Parathyroid adenoma (tissue), 2 donors: ENCODE measurements at regions not wholly inside any gene's neighbourhood (a gene's known extent, or its start where the extent isn't known, plus 50 kb on each side); places are given as distances from the start of the nearest gene placed in this dataset.

Experiments used
- H2AFZ ChIP-seq: fragments of 300-600 bp; sonication (generic); one replicate; pipeline ENCODE4 v1.7.0; 2017; ENCODE audit warnings: antibody characterized with exemption, mild to moderate bottlenecking
- H3K27ac ChIP-seq: fragments of 300-600 bp; sonication (generic); one replicate; pipeline ENCODE4 v1.7.0; 2017
- H3K27me3 ChIP-seq: fragments of 300-600 bp; sonication (generic); one replicate; pipeline ENCODE4 v1.7.0; 2017; ENCODE audit warnings: low read length; ENCODE audit not compliant: control insufficient read depth, insufficient read depth
- H3K36me3 ChIP-seq: fragments of 300-600 bp; sonication (generic); one replicate; pipeline ENCODE4 v1.7.0; 2017; ENCODE audit warnings: low read length; ENCODE audit not compliant: control insufficient read depth, insufficient read depth
- H3K4me1 ChIP-seq: fragments of 300-600 bp; sonication (generic); one replicate; pipeline ENCODE4 v1.7.0; 2017; ENCODE audit warnings: control low read depth
- H3K4me2 ChIP-seq: fragments of 300-600 bp; sonication (generic); one replicate; pipeline ENCODE4 v1.7.0; 2017; ENCODE audit warnings: low read length
- H3K4me3 ChIP-seq: fragments of 300-600 bp; sonication (generic); one replicate; pipeline ENCODE4 v1.7.0; 2017; ENCODE audit warnings: low read depth, low read length
- H3K79me2 ChIP-seq: fragments of 300-600 bp; sonication (generic); one replicate; pipeline ENCODE4 v1.7.0; 2017; ENCODE audit warnings: control low read depth
- H3K9ac ChIP-seq: fragments of 300-600 bp; sonication (generic); one replicate; pipeline ENCODE4 v1.7.0; 2017; ENCODE audit warnings: mild to moderate bottlenecking
- H3K9me3 ChIP-seq: fragments of 300-600 bp; sonication (generic); one replicate; pipeline ENCODE4 v1.7.0; 2017; ENCODE audit warnings: low read length; ENCODE audit not compliant: control insufficient read depth
- CTCF ChIP-seq: fragments of 300-600 bp; sonication (generic); IDR thresholded peaks from one replicate; pipeline ENCODE4 v1.7.0; 2017; ENCODE audit warnings: antibody characterized with exemption, mild to moderate bottlenecking
- donor health status: primary hyperparathyroidism.

GRCh38 chr5:124650147-124650561 lies 96.3 kb downstream of the ZNF608 start:
- H3K4me3 ChIP-seq, result no peak overlapping the region
- no peaks in the 10 kb centered on the region for H3K79me2 ChIP-seq
- no peak overlapping the region for H2AFZ ChIP-seq
- H3K27ac ChIP-seq, result no peak overlapping the region
- H3K9ac ChIP-seq, result no peak overlapping the region
- TF ChIP-seq CTCF, result no peak
- H3K36me3 ChIP-seq, result no peaks in the 10 kb centered on the region
- no peaks in the 10 kb centered on the region for H3K27me3 ChIP-seq
- H3K9me3 ChIP-seq, result no peaks in the 10 kb centered on the region
- no peak overlapping the region for H3K4me2 ChIP-seq
- peaks cover 3% of the 10 kb centered on the region for H3K4me1 ChIP-seq

GRCh38 chr5:124649491-124650146 lies 96.8 kb downstream of the ZNF608 start:
- TF ChIP-seq CTCF, result no peak
- Histone ChIP-seq H3K27ac (no peak overlapping the region), H3K4me3 (no peak overlapping the region), H3K4me1 (no peaks in the 10 kb centered on the region), H3K9me3 (no peaks in the 10 kb centered on the region), H3K9ac (no peak overlapping the region), H3K36me3 (no peaks in the 10 kb centered on the region), H3K79me2 (no peaks in the 10 kb centered on the region), H3K27me3 (no peaks in the 10 kb centered on the region), H2AFZ (no peak overlapping the region), H3K4me2 (no peak overlapping the region)

GRCh38 chr5:124648902-124649467 lies 97.5 kb downstream of the ZNF608 start:
- no peaks in the 10 kb centered on the region for H3K36me3 ChIP-seq
- no peaks in the 10 kb centered on the region for H3K4me1 ChIP-seq
- H3K9ac ChIP-seq, result no peak overlapping the region
- no peaks in the 10 kb centered on the region for H3K79me2 ChIP-seq
- TF ChIP-seq CTCF, result no peak
- no peak overlapping the region for H2AFZ ChIP-seq
- H3K27ac ChIP-seq, result no peak overlapping the region
- H3K27me3 ChIP-seq, result no peaks in the 10 kb centered on the region
- H3K4me2 ChIP-seq, result no peak overlapping the region
- no peak overlapping the region for H3K4me3 ChIP-seq
- no peaks in the 10 kb centered on the region for H3K9me3 ChIP-seq

- no peaks in the 10 kb centered on the region for H3K9me3 ChIP-seq
- H3K27ac ChIP-seq, result no peak overlapping the region
- H3K79me2 ChIP-seq, result no peaks in the 10 kb centered on the region
- no peaks in the 10 kb centered on the region for H3K27me3 ChIP-seq
- TF ChIP-seq CTCF, result no peak
- no peak overlapping the region for H3K4me2 ChIP-seq
- no peak overlapping the region for H3K9ac ChIP-seq
- no peaks in the 10 kb centered on the region for H3K4me1 ChIP-seq
- H2AFZ ChIP-seq, result no peak overlapping the region
- no peak overlapping the region for H3K4me3 ChIP-seq
- H3K36me3 ChIP-seq, result no peaks in the 10 kb centered on the region
Measured at GRCh38 chr5:124647352-124647751, 99.1 kb downstream of the ZNF608 start.

- Histone ChIP-seq H3K79me2 (no peaks in the 10 kb centered on the region), H3K9me3 (no peaks in the 10 kb centered on the region), H3K9ac (no peak overlapping the region), H3K36me3 (no peaks in the 10 kb centered on the region), H3K4me1 (no peaks in the 10 kb centered on the region), H3K27me3 (no peaks in the 10 kb centered on the region), H3K27ac (no peak overlapping the region), H2AFZ (no peak overlapping the region), H3K4me2 (no peak overlapping the region), H3K4me3 (no peak overlapping the region)
- TF ChIP-seq CTCF, result no peak
Measured at GRCh38 chr5:124645396-124645795, 101.0 kb downstream of the ZNF608 start.
